ENCODE measurements at regions not wholly inside any gene's neighbourhood (a gene's known extent, or its start where the extent isn't known, plus 50 kb on each side); places are given as distances from the start of the nearest gene placed in this dataset.
"Not testable (repeated sequence)": the region's sequence is repeated elsewhere in the genome, so short reads cannot be mapped to it uniquely, and the experiment has no call there.

DNA sequence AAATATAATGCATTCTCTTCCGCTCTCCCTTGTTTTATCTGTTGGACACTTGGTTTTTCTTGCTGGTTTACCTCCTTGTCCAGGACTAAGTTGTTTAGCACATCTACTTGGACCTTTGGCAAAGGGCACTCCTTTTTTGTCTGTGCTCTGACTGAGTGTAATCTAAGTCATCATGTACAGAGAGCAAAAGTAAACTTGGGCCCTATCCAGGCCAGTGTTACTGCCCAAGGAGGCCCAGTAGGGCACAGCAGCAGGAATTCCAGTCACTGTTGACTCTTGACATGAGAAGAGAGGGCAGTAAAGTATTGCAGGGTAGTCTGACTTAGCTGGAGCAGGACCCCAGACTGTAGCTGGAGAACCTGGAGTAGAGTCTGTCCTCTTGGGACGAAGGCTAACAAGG lies 445.5 kb downstream of the ZIC3 start:
- DNase-seq (ENCODE audit: low spot score in 2 of 2) (no peak), ATAC-seq (ENCODE audit: low read depth) (no peak)
- no peak overlapping the region for H3K4me3 Mint-ChIP-seq
- H3K27ac Mint-ChIP-seq, result no peak overlapping the region
- no peaks in the 10 kb centered on the region for H3K36me3 Mint-ChIP-seq
- no peaks in the 10 kb centered on the region for H3K27me3 Mint-ChIP-seq
- no peaks in the 10 kb centered on the region for H3K4me1 Mint-ChIP-seq
- H3K9me3 Mint-ChIP-seq, result no peaks in the 10 kb centered on the region

DNA sequence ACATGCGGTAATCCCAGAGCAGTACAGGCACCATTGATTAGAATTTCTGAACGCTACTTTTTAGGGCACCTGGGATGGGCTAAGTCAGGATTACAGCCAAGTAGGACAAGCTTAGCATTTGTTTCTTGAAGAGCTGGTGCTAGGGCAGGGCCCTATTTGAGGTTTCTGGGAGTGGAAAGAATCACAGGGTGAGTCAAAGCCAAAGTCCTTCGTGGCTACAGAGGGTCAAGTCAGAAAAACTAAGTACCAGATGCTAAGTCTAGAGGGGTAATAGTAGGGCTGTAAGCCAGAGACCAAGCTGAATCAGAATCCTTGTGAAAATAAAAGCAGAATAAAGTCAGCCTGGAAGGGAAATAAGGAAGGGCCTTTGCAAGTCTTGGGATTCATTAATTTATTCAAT lies 448.6 kb downstream of the ZIC3 start:
- H3K4me1 Mint-ChIP-seq, result no peaks in the 10 kb centered on the region
- no peaks in the 10 kb centered on the region for H3K9me3 Mint-ChIP-seq
- H3K27me3 Mint-ChIP-seq, result no peaks in the 10 kb centered on the region
- DNase-seq (ENCODE audit: low spot score in 2 of 2), result no peak
- ATAC-seq (ENCODE audit: low read depth), result no peak
- H3K27ac Mint-ChIP-seq, result no peak overlapping the region
- no peak overlapping the region for H3K4me3 Mint-ChIP-seq
- no peaks in the 10 kb centered on the region for H3K36me3 Mint-ChIP-seq

DNA sequence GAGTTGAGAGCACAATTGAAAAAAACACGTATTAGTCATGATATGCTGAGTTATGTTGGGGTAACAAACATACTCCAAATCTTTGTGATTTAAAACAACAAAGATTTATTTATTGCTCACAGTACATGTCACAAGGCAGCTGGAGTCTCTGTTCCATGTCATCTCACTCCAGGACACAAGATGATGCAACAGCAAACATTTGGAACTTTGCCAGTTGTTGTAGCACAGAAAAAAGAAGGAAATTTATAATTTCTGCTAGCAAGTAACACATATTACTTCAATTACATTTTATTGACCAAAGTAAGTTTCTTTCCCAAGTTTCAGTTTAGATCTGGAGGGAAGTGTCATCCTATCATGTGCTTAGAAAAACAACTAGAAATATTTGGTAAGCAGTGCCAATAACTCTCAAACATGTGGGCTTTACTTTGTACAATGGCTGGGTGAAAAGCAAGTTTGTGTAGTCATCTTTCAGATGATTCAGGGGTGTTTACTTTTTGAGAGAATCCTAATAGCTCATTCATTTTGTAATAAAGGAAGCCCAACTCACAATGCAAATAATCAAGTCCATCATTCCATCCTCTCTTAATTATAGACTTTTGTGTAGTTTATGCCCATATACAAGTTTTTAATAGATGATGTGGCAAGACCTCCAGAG lies 452.3 kb downstream of the ZIC3 start:
- Mint-ChIP-seq H3K36me3 (no peaks in the 10 kb centered on the region), H3K27ac (no peak overlapping the region), H3K27me3 (no peaks in the 10 kb centered on the region), H3K4me3 (no peak overlapping the region), H3K9me3 (no peaks in the 10 kb centered on the region), H3K4me1 (no peaks in the 10 kb centered on the region)
- no peak for ATAC-seq (ENCODE audit: low read depth)
- DNase-seq (ENCODE audit: low spot score in 2 of 2), result no peak

DNA sequence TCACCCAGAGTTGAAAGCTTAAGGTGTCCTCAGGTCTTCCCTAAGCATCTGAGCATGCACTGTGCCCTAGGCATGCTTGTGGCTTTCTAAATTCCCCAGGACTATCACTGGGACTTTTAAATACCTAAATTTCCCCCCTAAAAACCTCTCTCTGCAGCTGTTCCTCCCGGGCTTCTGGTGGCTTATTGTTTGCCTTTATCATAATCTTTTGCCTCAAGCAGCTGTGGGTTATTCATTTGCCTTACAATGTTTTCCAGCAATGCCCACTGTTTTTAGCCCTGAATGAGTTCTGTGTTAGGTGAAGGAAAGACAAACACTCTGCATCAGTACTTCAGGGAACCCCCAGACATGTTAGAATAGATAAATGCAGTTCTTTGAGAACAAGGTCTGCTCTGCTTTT lies 455.0 kb downstream of the ZIC3 start:
- H3K4me1 Mint-ChIP-seq, result no peaks in the 10 kb centered on the region
- DNase-seq (ENCODE audit: low spot score in 2 of 2) (no peak), ATAC-seq (ENCODE audit: low read depth) (no peak)
- no peaks in the 10 kb centered on the region for H3K36me3 Mint-ChIP-seq
- no peaks in the 10 kb centered on the region for H3K27me3 Mint-ChIP-seq
- H3K9me3 Mint-ChIP-seq, result no peaks in the 10 kb centered on the region
- no peak overlapping the region for H3K4me3 Mint-ChIP-seq
- no peak overlapping the region for H3K27ac Mint-ChIP-seq

DNA sequence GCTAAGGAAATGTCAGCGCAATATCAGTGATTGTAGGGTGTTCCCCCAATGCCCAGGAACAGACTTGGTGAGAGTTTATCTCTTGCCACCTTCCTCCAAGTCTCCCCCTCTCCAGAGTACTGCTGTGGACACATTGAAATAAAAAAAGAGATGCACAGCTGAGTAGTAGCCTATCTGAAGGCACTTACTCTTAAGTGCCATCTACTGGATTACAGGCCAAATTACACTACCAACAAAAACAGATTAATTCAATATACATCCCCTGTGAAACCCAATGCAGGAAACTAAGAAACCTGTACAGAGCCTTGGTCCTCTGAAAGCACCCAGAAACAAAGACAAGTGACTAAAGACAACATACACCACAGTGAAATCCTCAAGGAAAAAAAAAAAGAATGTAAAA lies 460.3 kb downstream of the ZIC3 start:
- H3K9me3 Mint-ChIP-seq, result no peaks in the 10 kb centered on the region
- ATAC-seq (ENCODE audit: low read depth), result no peak
- no peak for DNase-seq (ENCODE audit: low spot score in 2 of 2)
- no peaks in the 10 kb centered on the region for H3K4me1 Mint-ChIP-seq
- H3K27ac Mint-ChIP-seq, result no peak overlapping the region
- no peaks in the 10 kb centered on the region for H3K27me3 Mint-ChIP-seq
- H3K4me3 Mint-ChIP-seq, result no peak overlapping the region
- no peaks in the 10 kb centered on the region for H3K36me3 Mint-ChIP-seq

DNA sequence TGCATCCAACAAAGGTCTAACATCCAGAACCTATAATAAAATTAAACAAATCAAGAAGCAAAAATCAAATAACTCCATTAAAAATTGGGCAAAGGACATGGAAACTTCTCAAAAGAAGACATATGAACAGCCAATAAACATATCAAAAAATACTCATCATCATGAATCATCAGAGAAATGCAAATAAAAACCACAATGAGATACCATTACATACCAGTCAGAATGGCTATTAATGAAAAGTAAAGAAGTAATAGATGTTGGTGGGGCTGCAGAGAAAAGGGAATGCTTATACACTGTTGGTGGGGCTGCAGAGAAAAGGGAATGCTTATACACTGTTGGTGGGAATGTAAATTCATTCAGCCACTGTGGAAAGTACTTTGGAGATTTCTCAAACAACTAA lies 465.8 kb downstream of the ZIC3 start:
- H3K4me3 Mint-ChIP-seq, result no peak overlapping the region
- peaks cover 1% of the 10 kb centered on the region for H3K9me3 Mint-ChIP-seq
- no peaks in the 10 kb centered on the region for H3K4me1 Mint-ChIP-seq
- no peaks in the 10 kb centered on the region for H3K27me3 Mint-ChIP-seq
- ATAC-seq (ENCODE audit: low read depth) (no peak), DNase-seq (ENCODE audit: low spot score in 2 of 2) (no peak)
- H3K36me3 Mint-ChIP-seq, result no peaks in the 10 kb centered on the region
- no peak overlapping the region for H3K27ac Mint-ChIP-seq

DNA sequence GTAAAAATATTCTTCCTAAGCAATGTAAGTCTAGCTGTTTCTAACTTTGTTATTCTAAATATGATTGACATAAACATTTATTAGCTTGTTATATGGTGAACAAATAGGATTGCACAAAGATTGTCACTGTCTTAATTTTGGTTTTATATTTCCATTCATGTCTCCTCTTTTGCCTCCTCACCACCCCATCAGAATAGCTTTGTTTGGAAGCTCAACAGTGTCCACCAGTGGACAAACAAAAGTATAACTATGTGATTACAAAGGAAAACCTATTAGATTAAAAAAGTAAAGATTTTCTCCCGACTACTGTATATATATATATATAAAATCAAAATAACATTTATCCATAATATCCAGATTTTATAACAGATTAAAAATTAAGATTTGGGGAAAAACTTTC lies 468.2 kb downstream of the ZIC3 start:
- peaks cover 1% of the 10 kb centered on the region for H3K9me3 Mint-ChIP-seq
- DNase-seq (ENCODE audit: low spot score in 2 of 2), result no peak
- H3K4me3 Mint-ChIP-seq, result no peak overlapping the region
- H3K36me3 Mint-ChIP-seq, result no peaks in the 10 kb centered on the region
- no peak for ATAC-seq (ENCODE audit: low read depth)
- H3K27ac Mint-ChIP-seq, result no peak overlapping the region
- H3K27me3 Mint-ChIP-seq, result no peaks in the 10 kb centered on the region
- H3K4me1 Mint-ChIP-seq, result no peaks in the 10 kb centered on the region

DNA sequence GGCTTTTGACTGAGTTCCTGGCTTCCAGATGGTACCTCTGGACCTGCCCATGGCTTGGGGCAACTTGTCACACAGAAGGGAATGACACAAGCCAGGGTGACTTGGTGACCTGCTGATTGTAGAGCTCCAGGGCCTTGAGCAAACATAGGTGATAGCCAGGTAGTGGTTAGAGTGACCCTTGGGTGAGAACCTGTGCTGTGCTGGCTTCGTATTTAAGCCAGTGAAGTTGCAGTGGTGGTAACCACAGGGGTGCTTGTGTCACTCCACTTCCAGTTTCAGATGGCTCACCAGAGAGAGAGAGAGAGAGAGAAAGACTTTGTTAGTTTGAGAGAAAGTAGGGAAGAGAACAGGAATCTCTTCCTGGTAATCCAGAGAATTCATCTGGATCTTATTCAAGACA lies 471.6 kb downstream of the ZIC3 start:
- Mint-ChIP-seq H3K27ac (no peak overlapping the region), H3K27me3 (no peaks in the 10 kb centered on the region), H3K4me1 (no peaks in the 10 kb centered on the region), H3K9me3 (peaks cover 4% of the 10 kb centered on the region), H3K36me3 (no peaks in the 10 kb centered on the region), H3K4me3 (no peak overlapping the region)
- DNase-seq (ENCODE audit: low spot score in 2 of 2) (no peak), ATAC-seq (ENCODE audit: low read depth) (no peak)

DNA sequence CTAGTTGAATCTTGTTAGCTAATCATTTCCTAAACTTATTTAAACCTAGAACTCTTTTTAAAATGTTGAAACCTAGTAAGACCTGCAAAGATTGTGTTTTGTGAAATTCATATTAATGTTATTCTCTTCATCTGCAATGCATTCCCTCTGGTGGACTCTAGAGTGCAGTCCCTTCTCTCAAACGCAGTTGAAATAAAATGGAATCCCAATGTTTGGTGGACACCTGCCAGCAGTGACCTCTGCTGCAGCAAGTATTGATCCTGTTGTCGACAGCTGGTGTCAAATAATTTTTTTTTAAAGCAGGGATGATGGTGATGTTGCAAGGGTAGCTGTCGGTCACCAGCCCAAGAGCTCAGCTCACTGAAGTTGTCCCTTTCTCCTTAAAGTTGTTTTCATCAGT lies 492.0 kb downstream of the ZIC3 start:
- ATAC-seq (ENCODE audit: low read depth), result no peak
- H3K4me3 Mint-ChIP-seq, result no peak overlapping the region

DNA sequence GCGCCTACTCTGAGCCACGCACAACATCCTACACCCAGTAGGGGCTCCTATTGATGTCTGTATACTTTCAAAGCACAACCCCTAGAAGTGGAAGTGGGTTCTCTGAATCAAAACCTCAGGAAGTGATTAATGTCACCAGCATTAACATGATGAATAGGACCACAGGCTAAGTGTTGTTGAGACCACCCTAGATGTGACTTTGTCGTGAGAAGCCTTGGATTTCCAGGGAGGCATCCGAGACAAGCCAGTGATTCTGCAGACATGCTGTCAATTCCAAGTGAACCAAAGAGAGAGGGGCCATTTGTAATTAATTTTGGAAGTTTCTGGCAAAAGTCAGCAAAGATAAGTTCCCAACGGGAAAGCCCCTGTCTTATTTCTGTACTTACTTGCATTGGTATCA lies 493.0 kb downstream of the ZIC3 start:
- Mint-ChIP-seq H3K9me3 (peaks cover 3% of the 10 kb centered on the region), H3K27ac (no peak overlapping the region), H3K36me3 (no peaks in the 10 kb centered on the region), H3K4me1 (no peaks in the 10 kb centered on the region), H3K4me3 (no peak overlapping the region), H3K27me3 (no peaks in the 10 kb centered on the region)
- DNase-seq (ENCODE audit: low spot score in 2 of 2) (no peak), ATAC-seq (ENCODE audit: low read depth) (no peak)

More for the DNA sequence above, 492.0 kb downstream of the ZIC3 start:
- peaks cover 3% of the 10 kb centered on the region for H3K9me3 Mint-ChIP-seq
- no peak for DNase-seq (ENCODE audit: low spot score in 2 of 2)
- no peaks in the 10 kb centered on the region for H3K36me3 Mint-ChIP-seq
- no peak overlapping the region for H3K27ac Mint-ChIP-seq
- no peaks in the 10 kb centered on the region for H3K4me1 Mint-ChIP-seq
- no peaks in the 10 kb centered on the region for H3K27me3 Mint-ChIP-seq

DNA sequence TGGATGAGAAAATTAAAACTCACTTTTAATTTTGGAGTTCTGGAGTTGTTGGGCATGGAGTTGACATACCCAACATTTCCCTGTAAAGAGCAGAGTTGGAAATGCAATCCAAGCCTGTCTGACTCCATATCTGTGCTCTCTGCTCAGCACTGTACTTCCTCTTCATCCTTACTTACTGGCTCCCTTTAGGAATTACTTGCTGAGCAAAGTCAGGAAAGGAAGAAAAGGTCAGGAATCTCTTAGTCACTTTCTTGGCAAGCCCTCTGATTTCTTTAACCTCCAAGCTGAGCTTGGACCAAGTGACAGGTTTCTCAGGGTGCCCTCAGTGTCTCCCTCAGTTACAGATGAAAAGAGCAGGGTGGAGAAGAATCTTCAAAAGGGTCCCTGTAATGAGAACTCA lies 501.5 kb downstream of the ZIC3 start:
- Mint-ChIP-seq H3K27ac (no peak overlapping the region), H3K27me3 (no peaks in the 10 kb centered on the region), H3K4me3 (no peak overlapping the region), H3K9me3 (peaks cover 2% of the 10 kb centered on the region), H3K4me1 (no peaks in the 10 kb centered on the region), H3K36me3 (no peaks in the 10 kb centered on the region)
- ATAC-seq (ENCODE audit: low read depth) (no peak), DNase-seq (ENCODE audit: low spot score in 2 of 2) (no peak)

DNA sequence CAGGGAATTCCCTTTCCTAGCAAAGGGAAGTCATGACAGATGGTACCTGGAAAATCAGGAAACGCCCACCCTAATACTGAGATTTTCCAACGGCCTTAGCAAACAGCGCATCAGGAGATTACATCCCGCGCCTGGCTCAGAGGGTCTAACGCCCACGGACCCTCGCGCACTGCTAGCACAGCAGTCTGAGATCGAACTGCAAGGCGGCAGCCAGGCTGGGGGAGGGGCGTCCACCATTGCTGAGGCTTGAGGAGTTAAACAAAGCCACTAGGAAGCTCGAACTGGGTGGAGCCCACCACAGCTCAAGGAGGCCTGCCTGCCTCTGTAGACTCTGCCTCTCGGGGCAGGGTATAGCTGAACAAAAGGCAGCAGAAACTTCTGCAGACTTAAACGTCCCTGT lies 507.7 kb downstream of the ZIC3 start:
- DNase-seq (ENCODE audit: low spot score in 2 of 2), result no peak
- ATAC-seq (ENCODE audit: low read depth), result no peak
- H3K9me3 Mint-ChIP-seq, result peaks cover 2% of the 10 kb centered on the region
- H3K27ac Mint-ChIP-seq, result no peak overlapping the region
- no peaks in the 10 kb centered on the region for H3K4me1 Mint-ChIP-seq
- no peaks in the 10 kb centered on the region for H3K27me3 Mint-ChIP-seq
- no peak overlapping the region for H3K4me3 Mint-ChIP-seq
- H3K36me3 Mint-ChIP-seq, result no peaks in the 10 kb centered on the region

DNA sequence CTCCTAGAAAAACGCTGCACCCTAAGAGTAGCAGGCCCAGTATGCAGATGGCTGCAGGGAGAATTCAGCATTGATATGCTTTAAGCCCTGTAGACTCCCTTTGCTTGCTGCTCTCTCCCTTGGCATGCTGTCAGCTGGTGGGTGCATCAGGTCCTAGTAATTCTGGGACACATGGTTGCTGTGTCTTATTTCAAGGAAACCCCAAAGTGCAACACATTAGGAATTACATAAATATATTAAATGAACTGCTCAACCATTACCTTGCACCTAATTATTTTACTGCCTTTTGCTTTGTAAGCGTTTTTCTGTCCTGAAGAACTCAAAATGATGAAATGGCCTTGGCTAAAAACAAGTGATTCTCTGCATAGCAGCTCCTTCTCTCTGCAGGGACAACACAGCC lies 516.3 kb downstream of the ZIC3 start:
- Mint-ChIP-seq H3K27me3 (no peaks in the 10 kb centered on the region), H3K9me3 (no peaks in the 10 kb centered on the region), H3K4me1 (no peaks in the 10 kb centered on the region), H3K36me3 (no peaks in the 10 kb centered on the region), H3K4me3 (no peak overlapping the region), H3K27ac (no peak overlapping the region)
- no peak for DNase-seq (ENCODE audit: low spot score in 2 of 2)
- no peak for ATAC-seq (ENCODE audit: low read depth)

DNA sequence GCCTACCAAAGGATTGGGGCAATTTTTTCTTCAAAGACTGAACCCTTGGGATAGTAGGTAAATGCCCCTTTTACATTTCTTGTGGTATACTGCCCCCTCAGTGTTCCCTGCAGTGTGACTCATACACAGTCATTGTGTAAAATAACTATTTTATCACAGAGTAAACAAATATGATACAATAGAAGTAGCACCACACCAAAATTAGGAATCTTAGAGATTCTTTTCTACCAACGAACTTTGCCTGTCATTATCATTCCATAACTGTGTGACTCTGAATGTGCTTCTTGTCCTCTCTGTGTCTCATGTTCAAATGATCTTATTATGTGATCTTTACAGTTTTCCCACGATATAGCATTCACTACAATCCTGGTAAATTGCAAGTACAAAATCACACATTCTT lies 517.0 kb downstream of the ZIC3 start:
- Mint-ChIP-seq H3K36me3 (no peaks in the 10 kb centered on the region), H3K27me3 (no peaks in the 10 kb centered on the region), H3K9me3 (no peaks in the 10 kb centered on the region), H3K4me3 (no peak overlapping the region), H3K4me1 (no peaks in the 10 kb centered on the region), H3K27ac (no peak overlapping the region)
- ATAC-seq (ENCODE audit: low read depth), result no peak
- no peak for DNase-seq (ENCODE audit: low spot score in 2 of 2)

DNA sequence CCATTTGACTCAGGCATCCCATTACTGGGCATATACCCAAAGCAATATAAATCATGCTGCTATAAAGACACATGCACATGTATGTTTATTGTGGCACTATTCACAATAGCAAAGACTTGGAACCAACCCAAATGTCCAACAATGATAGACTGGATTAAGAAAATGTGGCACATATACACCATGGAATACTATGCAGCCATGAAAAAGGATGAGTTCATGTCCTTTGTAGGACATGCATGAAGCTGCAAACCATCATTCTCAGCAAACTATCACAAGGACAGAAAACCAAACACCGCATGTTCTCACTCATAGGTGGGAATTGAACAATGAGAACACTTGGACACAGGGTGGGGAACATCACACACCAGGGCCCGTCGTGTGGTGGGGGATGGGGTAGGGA lies 545.0 kb downstream of the ZIC3 start:
- H3K36me3 Mint-ChIP-seq; H3K4me3 Mint-ChIP-seq; H3K9me3 Mint-ChIP-seq; H3K27me3 Mint-ChIP-seq; DNase-seq (ENCODE audit: low spot score in 2 of 2); H3K4me1 Mint-ChIP-seq; ATAC-seq (ENCODE audit: low read depth); H3K27ac Mint-ChIP-seq: not testable (repeated sequence)
